Osteocyte (in vitro differentiated cells): ENCODE measurements at regions not wholly inside any gene's neighbourhood (a gene's known extent, or its start where the extent isn't known, plus 50 kb on each side); places are given as distances from the start of the nearest gene placed in this dataset.
"Not testable (repeated sequence)": the region's sequence is repeated elsewhere in the genome, so short reads cannot be mapped to it uniquely, and the experiment has no call there.

Experiments
- DNase-seq: peaks from one replicate; pipeline ENCODE4 v3.0.0; 2021; ENCODE audit warnings: mixed read lengths; ENCODE audit not compliant: unreplicated experiment; ENCODE audit errors: extremely low spot score
- H3K27ac Mint-ChIP-seq: one replicate; pipeline ENCODE4 v1.8.0; 2021; ENCODE audit warnings: mild to moderate bottlenecking, mixed read lengths; ENCODE audit not compliant: unreplicated experiment
- H3K27me3 Mint-ChIP-seq: one replicate; pipeline ENCODE4 v1.8.0; 2021; ENCODE audit warnings: mixed read lengths; ENCODE audit not compliant: unreplicated experiment
- H3K36me3 Mint-ChIP-seq: one replicate; pipeline ENCODE4 v1.8.0; 2021; ENCODE audit warnings: mixed read lengths; ENCODE audit not compliant: unreplicated experiment
- H3K4me1 Mint-ChIP-seq: one replicate; pipeline ENCODE4 v1.8.0; 2021; ENCODE audit warnings: mixed read lengths; ENCODE audit not compliant: unreplicated experiment
- H3K4me3 Mint-ChIP-seq: one replicate; pipeline ENCODE4 v1.8.0; 2021; ENCODE audit warnings: mild to moderate bottlenecking, moderate library complexity, mixed read lengths; ENCODE audit not compliant: unreplicated experiment
- H3K9me3 Mint-ChIP-seq: one replicate; pipeline ENCODE4 v1.8.0; 2021; ENCODE audit warnings: mixed read lengths; ENCODE audit not compliant: unreplicated experiment
- TF ChIP-seq, protein P1 (sequence below): fragments of 200-600 bp; sonication (generic); IDR thresholded peaks from 2 replicates; pipeline ENCODE4 v1.5.0; 2021; ENCODE audit warnings: antibody characterized with exemption, mild to moderate bottlenecking, moderate library complexity

DNA sequence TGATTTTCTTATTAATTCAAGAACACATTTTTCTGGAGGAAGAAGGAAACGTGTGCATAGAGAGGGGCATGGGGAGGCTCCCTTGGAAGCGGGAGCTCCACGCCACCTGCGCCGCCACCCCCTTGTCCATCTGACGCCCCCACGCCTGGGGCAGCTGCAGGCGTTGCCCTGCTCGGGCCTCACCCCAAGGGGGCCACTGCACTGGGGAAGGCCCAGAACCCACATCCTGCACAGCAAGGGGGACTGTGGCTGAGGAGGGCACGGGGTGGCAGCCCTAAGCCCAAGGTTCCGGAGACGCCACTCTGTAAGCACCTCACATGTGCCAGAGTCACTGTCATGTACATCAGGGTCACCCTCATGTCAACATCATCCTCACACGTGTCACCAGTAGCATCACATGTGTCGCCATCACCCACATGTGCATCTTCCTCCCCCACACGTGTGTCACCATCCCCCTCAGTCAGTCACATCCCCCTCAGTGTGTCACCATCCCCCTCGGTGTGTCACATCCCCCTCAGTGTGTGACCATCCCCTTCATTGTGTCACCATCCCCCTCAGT is 486.7 kb upstream of the SALL3 start:
- Mint-ChIP-seq H3K36me3 (no peaks in the 10 kb centered on the region), H3K27ac (no peak overlapping the region), H3K9me3 (peaks cover 37% of the 10 kb centered on the region), H3K27me3 (no peaks in the 10 kb centered on the region), H3K4me1 (no peaks in the 10 kb centered on the region), H3K4me3 (no peak overlapping the region)
- TF ChIP-seq, protein P1, sequence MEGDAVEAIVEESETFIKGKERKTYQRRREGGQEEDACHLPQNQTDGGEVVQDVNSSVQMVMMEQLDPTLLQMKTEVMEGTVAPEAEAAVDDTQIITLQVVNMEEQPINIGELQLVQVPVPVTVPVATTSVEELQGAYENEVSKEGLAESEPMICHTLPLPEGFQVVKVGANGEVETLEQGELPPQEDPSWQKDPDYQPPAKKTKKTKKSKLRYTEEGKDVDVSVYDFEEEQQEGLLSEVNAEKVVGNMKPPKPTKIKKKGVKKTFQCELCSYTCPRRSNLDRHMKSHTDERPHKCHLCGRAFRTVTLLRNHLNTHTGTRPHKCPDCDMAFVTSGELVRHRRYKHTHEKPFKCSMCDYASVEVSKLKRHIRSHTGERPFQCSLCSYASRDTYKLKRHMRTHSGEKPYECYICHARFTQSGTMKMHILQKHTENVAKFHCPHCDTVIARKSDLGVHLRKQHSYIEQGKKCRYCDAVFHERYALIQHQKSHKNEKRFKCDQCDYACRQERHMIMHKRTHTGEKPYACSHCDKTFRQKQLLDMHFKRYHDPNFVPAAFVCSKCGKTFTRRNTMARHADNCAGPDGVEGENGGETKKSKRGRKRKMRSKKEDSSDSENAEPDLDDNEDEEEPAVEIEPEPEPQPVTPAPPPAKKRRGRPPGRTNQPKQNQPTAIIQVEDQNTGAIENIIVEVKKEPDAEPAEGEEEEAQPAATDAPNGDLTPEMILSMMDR = no peak
- peak; percentile 83 for DNase-seq

DNA sequence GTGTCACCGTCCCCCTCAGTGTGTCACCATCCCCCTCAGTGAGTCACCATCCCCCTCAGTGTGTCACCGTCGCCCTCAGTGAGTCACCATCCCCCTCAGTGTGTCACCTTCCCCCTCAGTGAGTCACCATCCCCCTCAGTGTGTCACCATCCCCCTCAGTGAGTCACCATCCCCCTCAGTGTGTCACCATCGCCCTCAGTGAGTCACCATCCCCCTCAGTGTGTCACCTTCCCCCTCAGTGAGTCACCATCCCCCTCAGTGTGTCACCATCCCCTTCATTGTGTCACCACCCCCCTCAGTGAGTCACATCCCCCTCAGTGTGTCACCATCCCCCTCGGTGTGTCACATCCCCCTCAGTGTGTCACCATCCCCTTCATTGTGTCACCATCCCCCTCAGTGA is 486.1 kb upstream of the SALL3 start:
- H3K4me3 Mint-ChIP-seq, H3K36me3 Mint-ChIP-seq, H3K4me1 Mint-ChIP-seq, H3K27ac Mint-ChIP-seq, H3K27me3 Mint-ChIP-seq: not testable (repeated sequence)
- peak; percentile 21 for DNase-seq
- H3K9me3 Mint-ChIP-seq = peaks cover 32% of the 10 kb centered on the region

DNA sequence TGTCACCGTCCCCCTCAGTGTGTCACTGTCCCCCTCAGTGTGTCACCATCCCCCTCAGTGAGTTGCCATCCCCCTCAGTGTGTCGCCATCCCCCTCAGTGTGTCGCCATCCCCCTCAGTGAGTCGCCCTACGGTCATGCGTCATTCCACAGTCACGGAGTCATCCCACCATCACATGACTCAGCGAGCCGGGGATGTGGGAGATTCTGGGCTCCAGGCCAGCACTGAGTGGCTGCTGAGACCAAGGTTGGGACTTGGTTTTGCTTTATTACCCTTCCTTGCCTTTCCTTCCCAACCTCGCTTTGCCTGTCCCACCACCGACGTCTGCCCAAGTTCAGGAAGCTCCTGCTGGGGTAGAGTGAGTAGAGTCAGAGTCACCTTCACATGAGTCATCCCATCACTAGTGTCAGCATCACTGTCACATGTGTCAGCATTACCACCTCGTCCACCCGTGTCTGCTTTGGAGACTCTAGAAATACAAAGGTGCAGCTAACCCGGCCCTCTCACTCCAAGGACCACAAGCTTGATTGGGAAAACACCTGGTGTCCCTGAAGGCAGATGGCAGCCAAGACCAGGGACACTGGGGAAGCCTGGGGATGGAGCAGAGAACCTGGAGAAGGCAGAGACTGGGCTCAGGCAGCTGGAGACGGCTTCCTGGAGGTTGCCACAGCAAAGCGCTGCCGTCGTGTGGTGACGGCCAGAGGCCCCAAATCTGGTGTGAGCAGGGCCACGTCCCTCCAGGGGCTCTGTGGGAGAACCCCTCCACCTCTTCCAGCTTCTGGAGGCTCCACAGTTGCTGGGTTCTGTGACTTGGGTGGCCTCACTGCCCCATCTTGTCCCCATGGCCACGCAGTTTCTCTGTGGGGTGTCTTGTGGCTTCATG is 485.2 kb upstream of the SALL3 start:
- H3K9me3 Mint-ChIP-seq = peaks cover 26% of the 10 kb centered on the region
- H3K27ac Mint-ChIP-seq = no peak overlapping the region
- no peak for DNase-seq

DNA sequence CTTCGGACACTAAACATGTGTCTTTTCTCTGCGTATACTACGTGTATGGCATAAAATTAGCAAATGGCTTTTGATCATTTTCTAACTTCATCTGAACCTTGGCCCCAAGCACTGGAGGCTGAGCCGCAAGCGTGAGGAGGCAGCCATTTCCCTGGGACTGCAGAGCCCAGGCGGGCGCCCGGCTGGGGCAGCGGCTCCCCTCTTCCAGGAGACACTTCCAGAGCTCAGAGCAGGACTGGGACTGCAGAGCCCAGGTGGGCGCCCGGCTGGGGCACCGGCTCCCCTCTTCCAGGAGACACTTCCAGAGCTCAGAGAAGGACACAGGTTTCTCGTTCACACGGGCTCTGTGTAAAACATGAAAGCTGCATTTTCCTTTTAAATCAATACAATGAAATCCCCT is 484.1 kb upstream of the SALL3 start:
- Mint-ChIP-seq H3K27ac (no peak overlapping the region), H3K27me3 (no peaks in the 10 kb centered on the region), H3K4me1 (no peaks in the 10 kb centered on the region), H3K4me3 (no peak overlapping the region), H3K36me3 (no peaks in the 10 kb centered on the region), H3K9me3 (peaks cover 25% of the 10 kb centered on the region)
- no peak for DNase-seq
- TF ChIP-seq, protein P1 = no peak

More for the DNA sequence above, 485.2 kb upstream of the SALL3 start:
- Mint-ChIP-seq H3K4me1 (no peaks in the 10 kb centered on the region), H3K36me3 (no peaks in the 10 kb centered on the region), H3K27me3 (no peaks in the 10 kb centered on the region), H3K4me3 (no peak overlapping the region)
- TF ChIP-seq, protein P1 = no peak

DNA sequence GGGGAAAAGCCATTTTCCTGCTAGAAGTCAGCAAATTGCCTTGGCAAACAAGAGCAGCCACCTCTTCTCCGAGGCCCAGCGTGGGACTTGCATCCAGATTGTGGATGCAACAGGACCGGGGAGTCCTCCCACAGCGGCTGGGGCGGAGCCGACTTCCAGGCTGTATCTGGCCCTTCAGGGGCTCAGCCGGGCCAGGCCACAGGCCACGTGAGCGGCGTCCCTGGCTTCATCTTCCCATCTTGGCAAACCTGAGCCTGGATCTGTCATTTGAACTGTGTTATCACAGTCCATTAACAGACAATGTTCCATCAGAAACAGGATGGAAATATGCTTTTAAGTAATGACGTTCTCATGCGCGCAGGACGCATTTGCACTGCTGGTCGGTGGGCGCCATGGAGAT is 483.5 kb upstream of the SALL3 start:
- no peak overlapping the region for H3K27ac Mint-ChIP-seq
- no peak for DNase-seq
- TF ChIP-seq, protein P1 = no peak
- H3K27me3 Mint-ChIP-seq = no peaks in the 10 kb centered on the region
- no peaks in the 10 kb centered on the region for H3K36me3 Mint-ChIP-seq
- no peaks in the 10 kb centered on the region for H3K4me1 Mint-ChIP-seq
- no peak overlapping the region for H3K4me3 Mint-ChIP-seq
- H3K9me3 Mint-ChIP-seq = peaks cover 20% of the 10 kb centered on the region
